PC-3 (cell line): ENCODE measurements at regions not wholly inside any gene's neighbourhood (a gene's known extent, or its start where the extent isn't known, plus 50 kb on each side); places are given as distances from the start of the nearest gene placed in this dataset.

Experiments
- ATAC-seq: fragments of 200-7000 bp; cut with Tn5 transposase; 2 replicates; pipeline ENCODE4 v1.9.1; 2020; ENCODE audit warnings: mild to moderate bottlenecking, moderate library complexity
- BruUV-seq: library from RNA; stranded (reverse); fragments of 400-500 nt; replicated peaks from 2 replicates; lab custom pipeline; 2021; lab: Mats Ljungman, UMichigan
- CTCF ChIA-PET: fragments of 300-600 bp; sonication (Branson Sonifier 250); formaldehyde crosslinking; loops from one replicate; lab custom pipeline; 2022; ENCODE audit warnings: antibody characterized with exemption; lab: Charles Lee
- POLR2A ChIA-PET: fragments of 300-600 bp; sonication (Branson Sonifier 250); formaldehyde crosslinking; loops from one replicate; lab custom pipeline; 2022; ENCODE audit warnings: antibody characterized with exemption; ENCODE audit not compliant: unreplicated experiment; lab: Charles Lee
- DNase-seq: peaks from one replicate; pipeline ENCODE4 v3.0.0-alpha.2; 2015
- H2AFZ ChIP-seq: fragments of 300-600 bp; sonication (generic); 2 replicates; pipeline ENCODE4 v1.6.0; 2016; ENCODE audit warnings: antibody characterized with exemption, low read length
- H3F3A ChIP-seq: fragments of 300-600 bp; sonication (generic); one replicate; pipeline ENCODE4 v1.6.0; 2017; ENCODE audit warnings: antibody characterized with exemption, low read length, control low read depth, mild to moderate bottlenecking; ENCODE audit not compliant: unreplicated experiment
- H3K27ac ChIP-seq: fragments of 300-600 bp; sonication (generic); 2 replicates; pipeline ENCODE4 v1.5.1; 2016; ENCODE audit warnings: mild to moderate bottlenecking, low read length
- H3K27me3 ChIP-seq: fragments of 300-600 bp; sonication (generic); 2 replicates; pipeline ENCODE4 v1.6.1; 2016; ENCODE audit warnings: low read length, mixed read lengths
- H3K36me3 ChIP-seq: fragments of 300-600 bp; sonication (generic); 2 replicates; pipeline ENCODE4 v1.6.1; 2016; ENCODE audit warnings: low read depth, mixed run types, low read length, mixed read lengths
- H3K4me1 ChIP-seq: fragments of 300-600 bp; sonication (generic); 2 replicates; pipeline ENCODE4 v1.5.1; 2016; ENCODE audit warnings: low read length; ENCODE audit not compliant: insufficient read depth
- H3K4me2 ChIP-seq: fragments of 300-600 bp; sonication (generic); 2 replicates; pipeline ENCODE4 v1.6.0; 2016; ENCODE audit warnings: low read length
- H3K4me3 ChIP-seq: fragments of 300-600 bp; sonication (generic); 2 replicates; pipeline ENCODE4 v1.5.1; 2016; ENCODE audit warnings: mild to moderate bottlenecking, low read length, mixed read lengths
- H3K79me2 ChIP-seq: fragments of 300-600 bp; sonication (generic); 2 replicates; pipeline ENCODE4 v1.6.1; 2017; ENCODE audit warnings: low read length, mixed read lengths
- H3K9ac ChIP-seq: fragments of 300-600 bp; sonication (generic); 2 replicates; pipeline ENCODE4 v1.6.0; 2016; ENCODE audit warnings: mild to moderate bottlenecking, low read length
- H3K9me2 ChIP-seq: fragments of 300-600 bp; sonication (generic); replicated peaks from 2 replicates; pipeline ENCODE4 v1.6.1; 2016; ENCODE audit warnings: mixed run types, low read length, mixed read lengths
- H3K9me3 ChIP-seq: fragments of 300-600 bp; sonication (generic); 2 replicates; pipeline ENCODE4 v1.6.1; 2016; ENCODE audit warnings: low read length, mixed read lengths
- H4K20me1 ChIP-seq: fragments of 300-600 bp; sonication (generic); 2 replicates; pipeline ENCODE4 v1.6.1; 2016; ENCODE audit warnings: low read length, mixed read lengths
- CTCF ChIP-seq: fragments of 300-600 bp; sonication (generic); conservative IDR thresholded peaks from 2 replicates; pipeline ENCODE4 v1.5.1; 2017; ENCODE audit warnings: antibody characterized with exemption, low read depth, mild to moderate bottlenecking, low read length
- EZH2 ChIP-seq: fragments of 300-600 bp; sonication (generic); IDR thresholded peaks from one replicate; pipeline ENCODE4 v1.6.1; 2017; ENCODE audit warnings: antibody characterized with exemption, mild to moderate bottlenecking, low read length; ENCODE audit not compliant: unreplicated experiment
- EZH2phosphoT487 ChIP-seq: fragments of 300-600 bp; sonication (generic); IDR thresholded peaks from 2 replicates; pipeline ENCODE4 v1.6.1; 2018; ENCODE audit warnings: mild to moderate bottlenecking, antibody characterized with exemption, low read length, borderline replicate concordance
- intact Hi-C: fragments of 100-400 bp; cut with micrococcal nuclease; formaldehyde crosslinking; loops from 2 replicates; pipeline ENCODE4 v1.9.0; 2023

- Histone ChIP-seq H3F3A (no peaks in the 10 kb centered on the region), H3K4me1 (no peaks in the 10 kb centered on the region), H2AFZ (no peak overlapping the region), H3K9me3 (no peaks in the 10 kb centered on the region), H3K4me2 (no peak overlapping the region), H3K9me2 (no peaks in the 10 kb centered on the region), H3K27ac (no peak overlapping the region), H3K4me3 (no peak overlapping the region), H3K9ac (no peak overlapping the region), H3K36me3 (no peaks in the 10 kb centered on the region), H4K20me1 (no peaks in the 10 kb centered on the region), H3K79me2 (no peaks in the 10 kb centered on the region), H3K27me3 (0 out of 2 replicates have a peak, but pooled peaks cover 6% of the 10 kb centered on the region)
- ChIA-PET POLR2A (no interaction called here), CTCF (no interaction called here)
- intact Hi-C loops: no loop called here
- ATAC-seq (no peak), DNase-seq (no peak)
- TF ChIP-seq CTCF (no peak), EZH2 (no peak), EZH2phosphoT487 (no peak)
- BruUV-seq: no TSS peak
These were observed 189.8 kb upstream of the HHIP start for GRCh38 chr4:144456196-144456595.

- H3K4me2 ChIP-seq: no peak overlapping the region
- intact Hi-C loops: no loop called here
- ATAC-seq (no peak), DNase-seq (no peak)
- H3K9me3 ChIP-seq: no peaks in the 10 kb centered on the region
- peaks cover 10% of the 10 kb centered on the region; the same call in 1 of the 2 replicates for H3K27me3 ChIP-seq
- H3K9ac ChIP-seq: no peak overlapping the region
- BruUV-seq: no TSS peak
- no peaks in the 10 kb centered on the region for H3K9me2 ChIP-seq
- H3F3A ChIP-seq: no peaks in the 10 kb centered on the region
- H3K4me1 ChIP-seq: no peaks in the 10 kb centered on the region
- no peak overlapping the region for H3K4me3 ChIP-seq
- ChIA-PET POLR2A (no interaction called here), CTCF (no interaction called here)
- no peaks in the 10 kb centered on the region for H4K20me1 ChIP-seq
- H3K36me3 ChIP-seq: no peaks in the 10 kb centered on the region
- no peaks in the 10 kb centered on the region for H3K79me2 ChIP-seq
- H2AFZ ChIP-seq: no peak overlapping the region
- TF ChIP-seq EZH2phosphoT487 (no peak), CTCF (no peak), EZH2 (no peak)
- no peak overlapping the region for H3K27ac ChIP-seq
These were observed 184.1 kb upstream of the HHIP start for GRCh38 chr4:144461906-144462305.

- H2AFZ ChIP-seq: no peak overlapping the region
- H4K20me1 ChIP-seq: no peaks in the 10 kb centered on the region
- no peaks in the 10 kb centered on the region for H3K9me3 ChIP-seq
- TF ChIP-seq CTCF: no peak
- no peak for TF ChIP-seq EZH2phosphoT487
- TF ChIP-seq EZH2: no peak
- DNase-seq: no peak
- no peak for ATAC-seq
- no peak overlapping the region for H3K9ac ChIP-seq
- H3K79me2 ChIP-seq: no peaks in the 10 kb centered on the region
- POLR2A ChIA-PET: no interaction called here
- intact Hi-C loops: no loop called here
- no peaks in the 10 kb centered on the region for H3K9me2 ChIP-seq
- H3K27ac ChIP-seq: no peak overlapping the region
- BruUV-seq: no TSS peak
- H3K4me1 ChIP-seq: no peaks in the 10 kb centered on the region
- H3K27me3 ChIP-seq: peaks cover 4% of the 10 kb centered on the region; the same call in 1 of the 2 replicates
- no peaks in the 10 kb centered on the region for H3F3A ChIP-seq
- H3K36me3 ChIP-seq: no peaks in the 10 kb centered on the region
- no peak overlapping the region for H3K4me2 ChIP-seq
- H3K4me3 ChIP-seq: no peak overlapping the region
- CTCF ChIA-PET: no interaction called here
These were observed 182.7 kb upstream of the HHIP start for GRCh38 chr4:144463236-144463635.
